NCI-H82 (cell line): ENCODE measurements at regions not wholly inside any gene's neighbourhood (a gene's known extent, or its start where the extent isn't known, plus 50 kb on each side); places are given as distances from the start of the nearest gene placed in this dataset.

Experiments
- DNase-seq: peaks from one replicate; lab custom pipeline; 2025; lab: John Stamatoyannopoulos, UW

- DNase-seq, result peak; percentile 65
Observed at GRCh38 chr17:17417718-17418181, 59.0 kb upstream of the MED9 start.

- DNase-seq, result no peak
Observed at GRCh38 chr17:17419166-17419565, 57.6 kb upstream of the MED9 start.

GRCh38 chr17:17419631-17420030 is 57.2 kb upstream of the MED9 start:
- DNase-seq, result no peak

GRCh38 chr17:17420082-17420481 is 56.7 kb upstream of the MED9 start:
- no peak for DNase-seq

- no peak for DNase-seq
Observed at GRCh38 chr17:17420561-17421269, 56.1 kb upstream of the MED9 start.

GRCh38 chr17:17421346-17422216 is 55.2 kb upstream of the MED9 start:
- no peak for DNase-seq

- DNase-seq, result no peak
Observed at GRCh38 chr17:17422217-17422610, 54.6 kb upstream of the MED9 start.

GRCh38 chr17:17422641-17423040 is 54.2 kb upstream of the MED9 start:
- DNase-seq, result no peak

GRCh38 chr17:17423656-17424055 is 53.1 kb upstream of the MED9 start:
- DNase-seq, result no peak

GRCh38 chr17:17424552-17424951 is 52.2 kb upstream of the MED9 start:
- DNase-seq, result no peak

- no peak for DNase-seq
Observed at GRCh38 chr17:17425005-17425404, 51.8 kb upstream of the MED9 start.

GRCh38 chr17:17425591-17425990 is 51.2 kb upstream of the MED9 start:
- DNase-seq, result no peak

- DNase-seq, result no peak
Observed at GRCh38 chr17:17426184-17426583, 50.6 kb upstream of the MED9 start.
